Upper lobe of right lung (tissue), 1 donor: ENCODE measurements at regions not wholly inside any gene's neighbourhood (a gene's known extent, or its start where the extent isn't known, plus 50 kb on each side); places are given as distances from the start of the nearest gene placed in this dataset.

ENCODE experiments used
- ATAC-seq: fragments of 200-7000 bp; cut with Tn5 transposase; one replicate; pipeline ENCODE4 v1.9.1; 2020; ENCODE audit warnings: mild to moderate bottlenecking, moderate library complexity
- DNase-seq: peaks from one replicate; pipeline ENCODE4 v3.0.0-alpha.2; 2020
- H3K27ac ChIP-seq: fragments of 200-600 bp; one replicate; pipeline ENCODE4 v1.8.0; 2022
- H3K27me3 ChIP-seq: fragments of 200-600 bp; one replicate; pipeline ENCODE4 v1.8.0; 2022; ENCODE audit warnings: mild to moderate bottlenecking
- H3K36me3 ChIP-seq: fragments of 200-600 bp; one replicate; pipeline ENCODE4 v1.8.0; 2022
- H3K4me1 ChIP-seq: fragments of 200-600 bp; one replicate; pipeline ENCODE4 v1.8.0; 2022
- H3K4me3 ChIP-seq: fragments of 200-600 bp; one replicate; pipeline ENCODE4 v1.8.0; 2022; ENCODE audit warnings: mild to moderate bottlenecking
- H3K9me3 ChIP-seq: fragments of 200-600 bp; one replicate; pipeline ENCODE4 v1.8.0; 2022
- CTCF ChIP-seq: fragments of 200-600 bp; IDR thresholded peaks from one replicate; pipeline ENCODE4 v1.8.0; 2022; ENCODE audit warnings: antibody characterized with exemption
- intact Hi-C: fragments of 100-400 bp; cut with DNase I; formaldehyde crosslinking; loops from one replicate; pipeline ENCODE4 v1.11.0; 2022
- donor health status: DM: no; HTN: yes; CAD: no; lungs with severe emphysema.

DNA sequence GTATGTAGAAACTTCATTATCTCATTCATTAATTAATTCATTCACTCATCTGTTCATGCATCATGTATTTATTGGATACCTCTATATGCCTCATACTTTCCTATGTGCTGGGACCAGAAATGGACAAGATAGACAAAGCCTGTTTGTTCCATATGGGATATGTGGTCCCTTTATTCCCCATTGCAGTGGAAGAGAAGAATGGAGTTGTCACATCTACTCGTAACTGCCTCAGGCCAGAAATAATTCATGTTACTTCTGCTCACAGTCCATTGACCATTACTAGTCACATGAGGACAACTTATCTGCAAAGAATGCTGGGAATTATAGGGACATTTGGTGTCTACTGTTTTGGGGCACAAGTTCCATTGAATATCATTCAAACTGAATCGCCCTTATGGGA is 327.8 kb downstream of the MATN1 start:
- intact Hi-C loops = no loop called here
- DNase-seq (no peak), ATAC-seq (no peak)
- H3K27ac ChIP-seq = no peak overlapping the region
- no peak overlapping the region for H3K4me3 ChIP-seq
- no peak for TF ChIP-seq CTCF
- no peaks in the 10 kb centered on the region for H3K9me3 ChIP-seq
- peaks cover 6% of the 10 kb centered on the region for H3K27me3 ChIP-seq
- H3K4me1 ChIP-seq = no peaks in the 10 kb centered on the region
- H3K36me3 ChIP-seq = no peaks in the 10 kb centered on the region

DNA sequence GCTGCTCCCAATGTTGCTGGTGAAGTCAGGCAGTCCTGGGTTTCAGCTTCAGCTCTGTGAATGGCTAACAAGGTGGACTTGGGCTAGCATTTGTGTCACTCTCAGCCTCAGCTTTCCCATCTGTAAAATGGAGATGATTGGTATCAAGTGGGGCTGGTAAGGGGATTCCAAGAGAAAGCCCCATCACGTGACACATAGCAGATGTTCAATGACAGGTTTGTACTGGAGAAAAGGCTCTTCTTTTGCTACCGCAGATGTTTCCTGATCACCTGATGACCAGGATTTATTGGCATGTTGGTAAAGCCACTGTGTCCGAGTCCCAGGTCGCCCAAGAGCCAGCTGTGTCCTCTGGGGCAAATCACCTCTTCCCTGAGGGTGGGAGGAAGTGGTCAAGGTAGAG is 335.0 kb downstream of the MATN1 start:
- no peak for TF ChIP-seq CTCF
- no peak for ATAC-seq
- peaks cover 16% of the 10 kb centered on the region for H3K27me3 ChIP-seq
- H3K36me3 ChIP-seq = no peaks in the 10 kb centered on the region
- H3K4me3 ChIP-seq = no peak overlapping the region
- DNase-seq = no peak
- H3K4me1 ChIP-seq = no peaks in the 10 kb centered on the region
- intact Hi-C loops = no loop called here
- no peak overlapping the region for H3K27ac ChIP-seq
- no peaks in the 10 kb centered on the region for H3K9me3 ChIP-seq

GRCh38 chr1:30386156-30386926 is 337.0 kb downstream of the MATN1 start:
- no peak overlapping the region for H3K27ac ChIP-seq
- H3K27me3 ChIP-seq = peaks cover 26% of the 10 kb centered on the region
- no peak overlapping the region for H3K4me3 ChIP-seq
- TF ChIP-seq CTCF = no peak
- H3K4me1 ChIP-seq = no peaks in the 10 kb centered on the region
- DNase-seq = peak; percentile 39
- ATAC-seq = no peak
- H3K36me3 ChIP-seq = no peaks in the 10 kb centered on the region
- H3K9me3 ChIP-seq = no peaks in the 10 kb centered on the region
- intact Hi-C loops = no loop called here

DNA sequence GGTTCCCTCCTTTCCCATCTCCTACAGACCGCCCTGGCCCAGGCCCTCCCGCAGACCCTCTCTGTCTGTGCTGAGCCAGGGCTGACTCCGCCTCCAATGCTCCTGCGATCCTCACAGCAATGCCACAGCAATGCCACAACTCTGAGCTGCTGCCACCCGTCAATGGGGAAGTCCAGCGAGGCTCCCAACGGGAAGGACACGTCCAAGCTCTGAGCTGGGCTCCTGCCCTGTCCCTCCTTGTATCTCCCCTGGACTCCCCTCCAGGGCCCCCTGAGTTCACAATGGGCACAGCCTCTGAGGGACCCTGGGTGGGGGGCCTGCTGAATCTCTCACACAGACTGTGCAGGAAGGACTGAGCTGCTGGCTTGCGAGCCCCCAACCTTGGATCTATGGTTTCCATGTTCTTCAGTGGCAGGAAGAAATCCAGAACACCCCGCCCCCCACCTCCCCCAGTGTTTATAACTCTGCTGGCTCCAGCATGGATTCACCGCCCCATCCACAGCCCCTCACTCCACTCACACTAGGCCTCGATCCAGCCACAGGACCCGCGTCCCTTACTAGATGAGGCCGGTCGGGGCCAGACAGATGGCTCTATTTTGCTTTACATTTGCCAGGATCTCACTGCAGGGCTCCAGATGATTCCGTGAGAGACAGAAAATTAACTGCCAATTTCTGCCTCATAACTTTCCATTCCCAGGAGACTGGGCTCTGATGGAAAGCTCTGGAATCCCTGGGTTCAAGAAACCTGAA is 338.0 kb downstream of the MATN1 start:
- Histone ChIP-seq H3K4me3 (no peak overlapping the region), H3K27me3 (peaks cover 22% of the 10 kb centered on the region), H3K9me3 (no peaks in the 10 kb centered on the region), H3K4me1 (no peaks in the 10 kb centered on the region), H3K27ac (no peak overlapping the region), H3K36me3 (no peaks in the 10 kb centered on the region)
- intact Hi-C loops = no loop called here
- ATAC-seq (no peak), DNase-seq (peak; percentile 57)
- TF ChIP-seq CTCF = no peak

- H3K9me3 ChIP-seq = no peaks in the 10 kb centered on the region
- H3K36me3 ChIP-seq = no peaks in the 10 kb centered on the region
- no peak overlapping the region for H3K4me3 ChIP-seq
- DNase-seq (peak; percentile 52), ATAC-seq (no peak)
- peaks cover 6% of the 10 kb centered on the region for H3K4me1 ChIP-seq
- intact Hi-C loops = no loop called here
- no peak overlapping the region for H3K27ac ChIP-seq
- TF ChIP-seq CTCF = no peak
- peaks cover 19% of the 10 kb centered on the region for H3K27me3 ChIP-seq
Observed at GRCh38 chr1:30384286-30385245, 338.8 kb downstream of the MATN1 start.
